BJ (cell line): ENCODE measurements at regions not wholly inside any gene's neighbourhood (a gene's known extent, or its start where the extent isn't known, plus 50 kb on each side); places are given as distances from the start of the nearest gene placed in this dataset.

ENCODE experiments used
- CTCF ChIA-PET: fragments of 350-600 bp; formaldehyde crosslinking; extraction: SDS; loops from one replicate; lab custom pipeline; 2021; ENCODE audit warnings: antibody characterized with exemption, inconsistent platforms; lab: Yijun Ruan, JAX
- POLR2A ChIA-PET: fragments of 300-600 bp; sonication (Branson Sonifier 250); formaldehyde crosslinking; extraction: SDS; loops from one replicate; lab custom pipeline; 2021; ENCODE audit warnings: antibody characterized with exemption; lab: Charles Lee
- DNase-seq: peaks from one replicate; pipeline ENCODE4 v3.0.0-alpha.2; 2011; ENCODE audit warnings: low read depth
- H3K27me3 ChIP-seq: 2 replicates; pipeline ENCODE4 v1.6.0; 2011; ENCODE audit warnings: low read length; ENCODE audit not compliant: control insufficient read depth, insufficient read depth
- H3K36me3 ChIP-seq: 2 replicates; pipeline ENCODE4 v1.5.1; 2011; ENCODE audit warnings: low read length; ENCODE audit not compliant: control insufficient read depth, insufficient read depth
- H3K4me3 ChIP-seq: 2 replicates; pipeline ENCODE4 v1.5.1; 2011; ENCODE audit warnings: low read depth, mild to moderate bottlenecking, control low read depth, low read length
- TF ChIP-seq, protein P1 (sequence below): IDR thresholded peaks from 2 replicates; pipeline ENCODE4 v1.5.1; 2011; ENCODE audit warnings: low read depth, mild to moderate bottlenecking, control low read depth, inconsistent platforms, low read length, moderate library complexity; ENCODE audit not compliant: insufficient read depth

DNA sequence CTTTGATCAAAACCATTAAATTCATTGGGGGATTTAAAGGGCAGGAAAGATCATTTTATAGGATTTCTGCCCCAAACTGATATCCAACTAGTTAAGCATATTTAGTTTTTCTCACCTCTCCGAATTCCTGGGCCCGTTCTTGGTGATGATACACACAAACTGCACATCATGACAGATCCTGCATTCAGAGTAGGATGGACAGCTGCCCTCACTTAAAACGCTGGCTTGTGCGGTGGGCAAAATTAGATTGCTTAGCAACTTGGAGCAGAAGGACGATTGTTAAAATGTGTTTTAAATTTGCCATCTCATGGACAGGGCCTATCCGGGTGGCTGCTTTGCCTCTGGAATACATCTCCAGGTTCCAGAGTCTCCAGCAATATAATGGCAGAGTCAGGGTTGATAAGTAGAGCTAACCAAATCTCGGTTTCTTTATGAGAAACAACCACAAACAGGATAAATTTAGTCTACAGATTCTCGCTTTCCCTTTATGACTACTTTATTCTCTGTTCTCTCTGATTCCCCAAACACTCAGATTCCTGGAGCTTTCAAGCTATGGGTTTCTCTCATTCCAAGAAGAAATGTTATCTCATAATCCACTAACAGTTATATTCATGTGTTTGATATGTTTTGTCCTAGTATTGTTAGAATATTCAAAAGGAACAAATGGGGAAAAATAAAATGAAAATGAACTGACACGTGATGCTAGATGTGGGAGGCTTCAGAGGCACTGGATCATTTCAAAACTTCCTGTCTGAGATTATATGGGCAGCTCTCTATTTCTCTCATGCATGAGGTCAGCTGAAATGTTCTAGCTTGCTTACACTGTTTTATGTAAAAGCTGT is 1014.1 kb upstream of the SEMA6D start:
- CTCF ChIA-PET, result interaction anchor here (0.6 kb wide), 1 partner anchor 10 kb away, joined by 3 read pairs; no protein-coding TSS in a partner anchor
- Histone ChIP-seq H3K27me3 (no peaks in the 10 kb centered on the region), H3K36me3 (no peaks in the 10 kb centered on the region), H3K4me3 (no peak overlapping the region)
- TF ChIP-seq, protein P1, sequence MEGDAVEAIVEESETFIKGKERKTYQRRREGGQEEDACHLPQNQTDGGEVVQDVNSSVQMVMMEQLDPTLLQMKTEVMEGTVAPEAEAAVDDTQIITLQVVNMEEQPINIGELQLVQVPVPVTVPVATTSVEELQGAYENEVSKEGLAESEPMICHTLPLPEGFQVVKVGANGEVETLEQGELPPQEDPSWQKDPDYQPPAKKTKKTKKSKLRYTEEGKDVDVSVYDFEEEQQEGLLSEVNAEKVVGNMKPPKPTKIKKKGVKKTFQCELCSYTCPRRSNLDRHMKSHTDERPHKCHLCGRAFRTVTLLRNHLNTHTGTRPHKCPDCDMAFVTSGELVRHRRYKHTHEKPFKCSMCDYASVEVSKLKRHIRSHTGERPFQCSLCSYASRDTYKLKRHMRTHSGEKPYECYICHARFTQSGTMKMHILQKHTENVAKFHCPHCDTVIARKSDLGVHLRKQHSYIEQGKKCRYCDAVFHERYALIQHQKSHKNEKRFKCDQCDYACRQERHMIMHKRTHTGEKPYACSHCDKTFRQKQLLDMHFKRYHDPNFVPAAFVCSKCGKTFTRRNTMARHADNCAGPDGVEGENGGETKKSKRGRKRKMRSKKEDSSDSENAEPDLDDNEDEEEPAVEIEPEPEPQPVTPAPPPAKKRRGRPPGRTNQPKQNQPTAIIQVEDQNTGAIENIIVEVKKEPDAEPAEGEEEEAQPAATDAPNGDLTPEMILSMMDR, result no peak
- no peak for DNase-seq
- POLR2A ChIA-PET, result no interaction called here

DNA sequence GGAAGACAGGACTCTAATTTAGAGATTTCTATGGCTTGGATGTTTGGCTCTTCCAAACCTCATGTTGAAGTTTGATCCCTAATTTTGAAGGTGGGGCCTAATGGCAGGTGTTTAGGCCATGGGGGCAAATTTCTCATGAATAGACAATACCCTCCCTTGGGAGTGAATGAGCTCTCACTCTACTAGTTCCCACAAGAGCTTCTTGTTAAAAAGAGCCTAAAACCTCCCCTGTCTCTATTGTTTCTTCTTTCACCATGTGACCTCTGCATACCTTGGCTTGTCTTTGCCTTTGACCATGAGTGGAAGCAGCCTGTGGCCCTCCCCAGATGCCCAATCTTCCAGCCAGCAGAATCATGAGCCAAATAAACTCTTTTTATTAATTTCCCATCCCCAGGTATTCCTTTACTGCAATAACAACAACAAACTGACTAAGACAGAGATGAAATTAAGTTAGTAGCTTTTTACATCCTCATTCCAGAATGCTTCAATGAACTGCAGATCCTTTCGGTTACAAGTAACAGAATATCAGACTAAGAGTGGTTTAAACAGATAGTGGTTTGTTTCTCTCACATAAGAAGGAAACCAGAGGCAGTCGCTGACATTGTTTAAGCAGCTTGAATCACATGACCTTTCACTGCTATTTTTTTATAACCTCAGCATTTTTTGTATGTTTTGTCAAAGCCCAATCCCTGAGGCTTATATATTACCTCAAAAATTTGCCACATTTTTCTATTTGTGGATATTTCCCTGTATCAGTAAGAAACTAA is 1013.3 kb upstream of the SEMA6D start:
- no peaks in the 10 kb centered on the region for H3K27me3 ChIP-seq
- TF ChIP-seq, protein P1, result no peak
- DNase-seq, result no peak
- H3K4me3 ChIP-seq, result no peak overlapping the region
- H3K36me3 ChIP-seq, result no peaks in the 10 kb centered on the region
- POLR2A ChIA-PET, result no interaction called here
- CTCF ChIA-PET, result no interaction called here

DNA sequence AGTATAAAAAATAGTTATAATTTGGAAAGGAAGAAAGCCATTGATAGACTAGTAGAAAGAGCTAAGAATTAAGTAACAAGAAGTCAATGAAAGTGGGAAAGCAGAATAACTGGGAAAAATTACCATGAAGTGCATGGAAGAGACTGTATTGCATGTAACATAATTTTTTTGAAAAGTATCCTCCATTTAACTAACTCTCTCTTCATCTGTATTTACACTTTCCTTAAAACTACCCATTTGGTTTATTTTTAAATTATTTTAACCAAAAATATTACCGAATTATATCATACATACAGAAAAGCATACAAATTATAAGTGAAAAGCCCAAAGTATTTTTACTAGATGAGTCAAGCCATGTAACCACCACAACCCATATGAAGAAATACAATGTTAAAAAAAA is 1009.9 kb upstream of the SEMA6D start:
- no peaks in the 10 kb centered on the region for H3K27me3 ChIP-seq
- no peak overlapping the region for H3K4me3 ChIP-seq
- DNase-seq, result no peak
- no peaks in the 10 kb centered on the region for H3K36me3 ChIP-seq
- TF ChIP-seq, protein P1, result no peak
- ChIA-PET CTCF (interaction anchor here (0.9 kb wide), 1 partner anchor 10 kb away, joined by 4 read pairs; no protein-coding TSS in a partner anchor), POLR2A (no interaction called here)

DNA sequence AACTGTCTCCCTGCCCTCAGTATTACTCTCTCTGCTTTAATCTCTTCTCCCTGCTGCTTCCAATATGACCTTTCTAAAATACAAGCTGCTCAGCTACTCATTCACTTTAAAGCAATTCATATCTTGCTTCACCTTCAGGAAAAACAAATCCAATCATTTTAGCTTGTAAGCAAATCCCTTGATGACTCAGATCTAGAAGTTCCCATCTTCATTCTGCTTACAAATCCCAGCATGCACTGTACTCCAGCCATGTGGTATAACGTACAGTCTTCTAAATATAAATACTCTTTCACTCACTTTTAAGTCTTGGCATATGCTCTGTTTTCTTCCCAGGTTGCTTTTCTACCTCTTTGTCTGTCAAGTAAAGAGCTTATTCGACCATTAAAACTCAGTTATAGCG is 1009.1 kb upstream of the SEMA6D start:
- no peaks in the 10 kb centered on the region for H3K27me3 ChIP-seq
- DNase-seq, result no peak
- TF ChIP-seq, protein P1, result no peak
- no peaks in the 10 kb centered on the region for H3K36me3 ChIP-seq
- ChIA-PET CTCF (interaction anchor here (0.9 kb wide), 1 partner anchor 10 kb away, joined by 4 read pairs; no protein-coding TSS in a partner anchor), POLR2A (no interaction called here)
- no peak overlapping the region for H3K4me3 ChIP-seq

DNA sequence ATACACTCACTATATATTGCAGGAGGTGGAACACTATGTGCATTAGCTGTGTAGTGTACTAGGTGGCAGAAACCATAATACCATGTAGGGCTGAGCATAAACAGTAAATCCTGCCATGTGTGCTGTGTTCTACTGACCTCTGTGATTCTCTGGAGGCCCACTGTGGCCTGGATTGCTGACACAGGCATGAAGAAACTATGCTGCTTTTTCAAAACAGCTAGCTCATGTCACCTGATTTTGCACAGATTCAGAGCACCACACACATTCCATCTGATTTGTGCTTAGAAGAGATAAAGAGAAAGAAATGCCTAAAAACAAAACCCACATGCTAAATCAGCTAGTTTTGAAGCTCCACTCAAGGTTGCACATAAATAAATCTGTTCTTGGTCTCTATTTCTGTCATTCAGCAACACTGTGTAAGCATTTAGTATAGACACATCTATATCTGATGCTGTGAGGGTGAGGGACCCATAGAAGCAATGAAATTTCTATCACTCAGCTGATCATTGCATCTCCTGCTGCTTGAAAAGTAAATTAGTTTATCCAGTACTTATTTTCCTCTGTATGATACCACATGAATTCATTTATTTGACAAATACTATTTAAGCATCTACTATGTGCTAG is 1007.7 kb upstream of the SEMA6D start:
- Histone ChIP-seq H3K36me3 (no peaks in the 10 kb centered on the region), H3K4me3 (no peak overlapping the region), H3K27me3 (no peaks in the 10 kb centered on the region)
- DNase-seq, result no peak
- ChIA-PET CTCF (no interaction called here), POLR2A (no interaction called here)
- TF ChIP-seq, protein P1, result no peak
